ENCODE measurements at regions not wholly inside any gene's neighbourhood (a gene's known extent, or its start where the extent isn't known, plus 50 kb on each side); places are given as distances from the start of the nearest gene placed in this dataset.
"Not testable (repeated sequence)": the region's sequence is repeated elsewhere in the genome, so short reads cannot be mapped to it uniquely, and the experiment has no call there.

- intact Hi-C loops (cut with micrococcal nuclease): no loop called here
Observed at GRCh38 chr6:9028086-9028485, 592.7 kb upstream of the SLC35B3 start.

GRCh38 chr6:9025796-9026394 is 590.5 kb upstream of the SLC35B3 start:
- intact Hi-C loops (cut with micrococcal nuclease): no loop called here

- intact Hi-C loops (cut with micrococcal nuclease): no loop called here
Observed at GRCh38 chr6:9025228-9025627, 589.9 kb upstream of the SLC35B3 start.

- intact Hi-C loops (cut with micrococcal nuclease): not testable (repeated sequence)
Observed at GRCh38 chr6:9024246-9024645, 588.9 kb upstream of the SLC35B3 start.

GRCh38 chr6:9020001-9020400 is 584.7 kb upstream of the SLC35B3 start:
- intact Hi-C loops (cut with micrococcal nuclease): no loop called here

GRCh38 chr6:9009931-9010330 is 574.6 kb upstream of the SLC35B3 start:
- intact Hi-C loops (cut with micrococcal nuclease): no loop called here

- intact Hi-C loops (cut with micrococcal nuclease): no loop called here
Observed at GRCh38 chr6:9007027-9007426, 571.7 kb upstream of the SLC35B3 start.

GRCh38 chr6:9002833-9003232 is 567.5 kb upstream of the SLC35B3 start:
- intact Hi-C loops (cut with micrococcal nuclease): no loop called here

- intact Hi-C loops (cut with micrococcal nuclease): no loop called here
Observed at GRCh38 chr6:8995156-8995555, 559.8 kb upstream of the SLC35B3 start.

GRCh38 chr6:8993111-8993510 is 557.8 kb upstream of the SLC35B3 start:
- intact Hi-C loops (cut with micrococcal nuclease): no loop called here

GRCh38 chr6:8991844-8992243 is 556.5 kb upstream of the SLC35B3 start:
- intact Hi-C loops (cut with micrococcal nuclease): no loop called here

- intact Hi-C loops (cut with micrococcal nuclease): no loop called here
Observed at GRCh38 chr6:8990075-8990474, 554.7 kb upstream of the SLC35B3 start.

- intact Hi-C loops (cut with micrococcal nuclease): loop anchor here (1.0 to 5.0 kb wide), 5 partner anchors 430 to 1452 kb away; no protein-coding TSS in a partner anchor
Observed at GRCh38 chr6:8983202-8983688, 547.9 kb upstream of the SLC35B3 start.

GRCh38 chr6:8982668-8983067 is 547.3 kb upstream of the SLC35B3 start:
- intact Hi-C loops (cut with micrococcal nuclease): loop anchor here (1.0 to 5.0 kb wide), 5 partner anchors 431 to 1453 kb away; no protein-coding TSS in a partner anchor

- intact Hi-C loops (cut with micrococcal nuclease): no loop called here
Observed at GRCh38 chr6:8973395-8973794, 538.0 kb upstream of the SLC35B3 start.

- intact Hi-C loops (cut with micrococcal nuclease): no loop called here
Observed at GRCh38 chr6:8969747-8970146, 534.4 kb upstream of the SLC35B3 start.

GRCh38 chr6:8958894-8959511 is 523.7 kb upstream of the SLC35B3 start:
- intact Hi-C loops (cut with micrococcal nuclease): no loop called here

- intact Hi-C loops (cut with micrococcal nuclease): no loop called here
Observed at GRCh38 chr6:8953310-8953709, 518.0 kb upstream of the SLC35B3 start.

- intact Hi-C loops (cut with micrococcal nuclease): no loop called here
Observed at GRCh38 chr6:8948733-8949132, 513.4 kb upstream of the SLC35B3 start.

- intact Hi-C loops (cut with micrococcal nuclease): no loop called here
Observed at GRCh38 chr6:8947900-8948299, 512.6 kb upstream of the SLC35B3 start.

- intact Hi-C loops (cut with micrococcal nuclease): no loop called here
Observed at GRCh38 chr6:8944548-8944947, 509.2 kb upstream of the SLC35B3 start.

GRCh38 chr6:8943073-8943472 is 507.7 kb upstream of the SLC35B3 start:
- intact Hi-C loops (cut with micrococcal nuclease): no loop called here

- intact Hi-C loops (cut with micrococcal nuclease): no loop called here
Observed at GRCh38 chr6:8941577-8941976, 506.2 kb upstream of the SLC35B3 start.

Data from T-helper 1 cell treated with Interleukin-12 subunit alpha and Interleukin-12 subunit beta and Interleukin-4 antibody, amounts not matched to agents 30 ng/mL and 1 ng/mL, for 36 hours (primary cell).